Cardiac fibroblast (primary cell): ENCODE measurements at regions not wholly inside any gene's neighbourhood (a gene's known extent, or its start where the extent isn't known, plus 50 kb on each side); places are given as distances from the start of the nearest gene placed in this dataset.

ENCODE experiments used
- DNase-seq, 2 donors: peaks; one replicate each; pipeline versions ENCODE4 v3.0.0 to v3.0.0-alpha.2; 2010; ENCODE audit warnings: low read depth in 2 of 2
- H3K4me3 ChIP-seq, 2 donors: replicated peaks in 1 of 2; 1 replicate in 1 of 2; 2 replicates in 1 of 2; pipeline ENCODE4 v1.5.1; 2011; ENCODE audit warnings: low read depth in 2 of 2, low read length in 2 of 2, mild to moderate bottlenecking in 2 of 2, moderate library complexity in 1 of 2
- TF ChIP-seq, protein P1 (sequence below): IDR thresholded peaks from one replicate; pipeline ENCODE4 v1.5.1; 2011; ENCODE audit warnings: low read depth, mild to moderate bottlenecking, low read length, inconsistent platforms

DNA sequence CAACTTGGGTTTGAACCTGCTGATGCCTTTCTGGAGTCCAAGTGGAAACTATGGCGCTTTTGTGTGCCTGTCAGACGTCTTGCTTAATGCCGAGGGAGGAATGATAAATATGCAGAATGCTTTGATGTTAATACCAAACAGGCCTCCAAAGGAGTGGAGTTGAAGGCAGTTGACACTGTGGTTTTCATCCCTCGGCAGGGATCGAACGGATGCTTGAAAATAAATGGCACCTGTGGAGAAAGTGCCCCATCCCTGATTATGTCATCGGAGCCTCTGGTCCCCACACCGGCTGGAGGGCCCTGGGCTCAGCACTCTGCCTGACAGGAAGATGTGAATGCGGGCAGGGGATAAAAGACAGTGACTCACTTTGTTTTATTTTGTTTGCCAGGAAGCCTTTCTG lies 148.7 kb upstream of the GPR26 start:
- H3K4me3 ChIP-seq, result no peak overlapping the region
- DNase-seq, result no peak
- TF ChIP-seq, protein P1, sequence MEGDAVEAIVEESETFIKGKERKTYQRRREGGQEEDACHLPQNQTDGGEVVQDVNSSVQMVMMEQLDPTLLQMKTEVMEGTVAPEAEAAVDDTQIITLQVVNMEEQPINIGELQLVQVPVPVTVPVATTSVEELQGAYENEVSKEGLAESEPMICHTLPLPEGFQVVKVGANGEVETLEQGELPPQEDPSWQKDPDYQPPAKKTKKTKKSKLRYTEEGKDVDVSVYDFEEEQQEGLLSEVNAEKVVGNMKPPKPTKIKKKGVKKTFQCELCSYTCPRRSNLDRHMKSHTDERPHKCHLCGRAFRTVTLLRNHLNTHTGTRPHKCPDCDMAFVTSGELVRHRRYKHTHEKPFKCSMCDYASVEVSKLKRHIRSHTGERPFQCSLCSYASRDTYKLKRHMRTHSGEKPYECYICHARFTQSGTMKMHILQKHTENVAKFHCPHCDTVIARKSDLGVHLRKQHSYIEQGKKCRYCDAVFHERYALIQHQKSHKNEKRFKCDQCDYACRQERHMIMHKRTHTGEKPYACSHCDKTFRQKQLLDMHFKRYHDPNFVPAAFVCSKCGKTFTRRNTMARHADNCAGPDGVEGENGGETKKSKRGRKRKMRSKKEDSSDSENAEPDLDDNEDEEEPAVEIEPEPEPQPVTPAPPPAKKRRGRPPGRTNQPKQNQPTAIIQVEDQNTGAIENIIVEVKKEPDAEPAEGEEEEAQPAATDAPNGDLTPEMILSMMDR, result no peak

DNA sequence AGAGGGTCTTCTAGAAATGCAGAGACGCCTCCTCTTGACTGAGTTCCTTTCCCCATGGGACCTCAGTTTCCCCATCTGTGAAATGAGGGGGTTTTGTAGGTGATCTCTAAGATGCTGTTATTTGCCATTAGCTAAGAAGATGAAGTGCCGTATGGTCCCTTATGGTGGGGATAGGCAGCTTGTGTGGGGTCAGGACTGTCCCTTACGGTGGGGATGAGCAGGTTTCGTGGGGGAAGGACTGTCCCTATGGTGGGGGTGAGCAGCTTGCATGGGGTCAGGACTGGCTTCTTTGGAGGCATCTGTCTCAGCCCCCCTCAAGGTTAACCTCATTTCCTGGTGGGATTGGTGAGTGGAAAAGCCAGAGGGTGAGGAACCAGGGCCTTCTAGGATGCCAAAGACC lies 148.3 kb upstream of the GPR26 start:
- H3K4me3 ChIP-seq, result no peak overlapping the region
- DNase-seq, result no peak
- TF ChIP-seq, protein P1, result no peak

DNA sequence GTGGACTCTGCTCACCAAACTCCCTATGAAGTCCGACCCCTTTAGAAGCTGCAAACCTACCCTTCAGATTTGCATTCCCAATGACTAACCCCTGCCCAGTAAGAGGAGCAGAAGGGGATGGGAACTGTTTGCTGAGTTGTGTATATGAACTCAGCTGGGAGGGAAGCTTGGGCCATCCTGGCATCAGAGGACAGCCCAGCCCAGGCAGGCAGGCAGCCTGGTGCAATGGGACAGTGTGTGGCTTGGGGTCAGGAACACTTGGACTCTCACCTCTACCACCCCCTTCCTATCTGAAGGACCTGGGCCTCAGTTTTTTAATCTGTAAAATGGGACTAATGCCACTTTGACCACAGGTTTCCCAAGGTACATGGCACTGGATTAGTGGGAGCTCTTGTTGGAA lies 147.4 kb upstream of the GPR26 start:
- TF ChIP-seq, protein P1, result no peak
- DNase-seq, result no peak
- H3K4me3 ChIP-seq, result no peak overlapping the region

DNA sequence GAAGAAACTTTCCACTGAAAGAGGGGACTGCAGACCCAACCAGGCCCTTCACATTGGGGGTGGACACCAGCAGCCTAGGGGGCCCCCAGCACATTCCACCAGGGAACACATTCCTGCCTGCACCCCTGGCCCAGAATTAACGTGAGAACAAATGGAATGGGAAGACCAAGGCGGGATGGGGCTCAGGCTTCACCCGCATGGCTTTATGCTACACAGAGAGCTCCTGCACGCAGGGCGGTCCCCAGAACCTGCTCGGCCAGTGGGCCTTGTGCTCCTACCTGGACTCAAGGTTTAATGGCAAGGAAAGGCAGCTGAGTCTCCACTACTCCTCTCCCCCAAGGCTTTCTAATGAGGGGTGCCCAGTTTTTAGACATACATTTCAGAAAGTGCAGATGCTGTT lies 146.3 kb upstream of the GPR26 start:
- TF ChIP-seq, protein P1, result no peak
- DNase-seq, result no peak
- H3K4me3 ChIP-seq, result no peak overlapping the region

DNA sequence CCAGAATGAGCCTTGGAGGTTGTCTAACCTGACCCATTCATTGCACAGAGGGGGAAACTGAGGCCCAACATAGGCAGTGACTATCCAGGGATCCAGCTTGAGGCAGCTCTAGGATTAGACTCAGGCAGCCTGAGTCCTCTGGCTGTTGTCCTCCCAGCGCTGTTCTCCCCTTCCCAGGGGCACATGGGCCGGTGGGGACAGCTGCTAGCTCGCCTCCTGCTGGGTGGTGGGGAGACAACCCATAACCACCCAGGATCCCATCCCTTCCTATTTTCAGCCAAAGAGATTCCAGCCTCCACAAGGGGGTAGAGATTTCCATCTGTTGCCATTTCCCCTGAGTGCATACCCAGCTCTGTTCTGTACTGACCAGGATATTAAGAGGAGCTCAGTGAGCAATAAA lies 145.1 kb upstream of the GPR26 start:
- no peak overlapping the region for H3K4me3 ChIP-seq
- DNase-seq, result no peak
- TF ChIP-seq, protein P1, result no peak

DNA sequence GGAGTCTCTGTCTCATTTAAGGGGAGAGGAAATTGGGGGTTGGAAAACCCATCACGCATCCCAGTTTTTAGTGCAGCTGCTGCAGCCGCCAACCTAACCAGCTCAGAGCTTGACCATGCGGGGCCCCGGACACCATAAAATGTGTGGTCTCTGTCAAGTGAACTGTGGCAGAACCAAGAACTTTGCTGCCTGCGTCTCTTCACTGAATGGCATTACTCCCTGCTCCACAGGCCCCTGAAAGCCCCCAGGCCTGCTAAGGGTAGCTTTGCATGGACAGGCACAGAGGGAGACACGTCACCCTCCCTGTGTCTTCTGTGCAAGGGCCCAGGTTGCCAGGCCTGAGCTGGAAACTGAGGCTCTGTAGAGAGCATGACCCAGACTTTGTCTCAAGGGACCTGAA lies 144.6 kb upstream of the GPR26 start:
- no peak for DNase-seq
- TF ChIP-seq, protein P1, result no peak
- no peak overlapping the region for H3K4me3 ChIP-seq

DNA sequence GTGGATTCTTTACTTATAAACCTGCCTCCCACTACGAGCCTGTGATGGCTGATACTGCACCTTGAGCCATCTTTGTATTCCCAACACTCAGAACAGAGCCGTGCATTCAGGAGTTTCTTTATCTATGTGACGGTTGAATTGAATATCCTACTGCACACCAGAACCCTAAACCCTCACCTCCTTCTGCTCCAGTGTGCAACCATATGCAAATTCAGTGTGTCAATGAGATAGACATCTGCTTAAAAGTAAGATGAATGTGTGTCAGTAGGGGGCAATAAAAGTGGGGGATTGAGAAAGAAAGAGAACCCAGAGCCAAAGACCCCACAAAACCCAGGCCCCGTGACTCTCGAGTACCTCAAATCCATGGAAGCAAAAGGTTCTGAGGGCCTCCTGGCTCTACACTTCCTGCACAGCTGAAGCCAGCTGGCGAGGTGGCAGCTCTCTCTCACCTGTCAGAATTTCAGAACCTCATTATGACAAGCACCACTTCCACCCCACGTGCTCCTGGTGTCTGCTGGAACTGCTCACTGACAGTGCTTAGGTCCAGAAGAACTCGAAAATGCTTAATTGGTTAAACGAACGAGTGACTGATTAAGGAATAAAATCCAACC lies 143.3 kb upstream of the GPR26 start:
- H3K4me3 ChIP-seq, result no peak overlapping the region
- TF ChIP-seq, protein P1, result no peak
- DNase-seq, result no peak
